ENCODE measurements at regions not wholly inside any gene's neighbourhood (a gene's known extent, or its start where the extent isn't known, plus 50 kb on each side); places are given as distances from the start of the nearest gene placed in this dataset.

DNA sequence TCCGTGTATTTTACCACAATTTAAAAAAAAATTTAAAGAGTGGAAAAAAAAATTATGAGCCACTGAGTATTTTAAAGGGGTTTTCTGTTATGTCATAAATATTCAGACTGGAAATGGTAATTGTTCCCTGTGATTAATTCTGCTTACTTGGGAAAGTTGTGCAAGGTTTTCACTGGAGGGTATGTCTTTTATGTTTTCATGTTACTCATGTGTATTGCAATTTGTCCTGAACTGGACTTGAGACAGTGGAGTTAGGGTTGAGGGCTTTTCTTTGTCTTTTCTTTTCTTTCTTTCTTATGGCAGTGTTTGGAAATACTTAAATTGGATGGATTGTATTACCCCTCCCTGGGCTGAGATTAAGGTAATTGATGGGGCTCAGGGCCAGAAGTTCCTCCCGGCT, 257.7 kb downstream of the BAMBI start:
- Histone ChIP-seq H3K9me3 (no peaks in the 10 kb centered on the region), H3K4me3 (no peak overlapping the region), H3K36me3 (no peaks in the 10 kb centered on the region), H3K27ac (no peak overlapping the region), H3K4me1 (peaks cover 0 to 18% (median 13%) of the 10 kb centered on the region in 4 donors), H3K27me3 (no peaks in the 10 kb centered on the region)
- WGBS, 5 donors = 84 to 94% (median 88%) methylated on average over 2 of the region's 2 CpGs
- intact Hi-C loops (cut with DNase I; ENCODE audit: low total_unique reads) = no loop called here
- DNase-seq = no peak
- TF ChIP-seq POLR2A (IDR thresholded peaks at IDR 0.05) = no peak
- no peak for TF ChIP-seq EP300 (IDR thresholded peaks at IDR 0.05)
- no peak for TF ChIP-seq POLR2AphosphoS5 (IDR thresholded peaks at IDR 0.05)
- TF ChIP-seq, protein P1, sequence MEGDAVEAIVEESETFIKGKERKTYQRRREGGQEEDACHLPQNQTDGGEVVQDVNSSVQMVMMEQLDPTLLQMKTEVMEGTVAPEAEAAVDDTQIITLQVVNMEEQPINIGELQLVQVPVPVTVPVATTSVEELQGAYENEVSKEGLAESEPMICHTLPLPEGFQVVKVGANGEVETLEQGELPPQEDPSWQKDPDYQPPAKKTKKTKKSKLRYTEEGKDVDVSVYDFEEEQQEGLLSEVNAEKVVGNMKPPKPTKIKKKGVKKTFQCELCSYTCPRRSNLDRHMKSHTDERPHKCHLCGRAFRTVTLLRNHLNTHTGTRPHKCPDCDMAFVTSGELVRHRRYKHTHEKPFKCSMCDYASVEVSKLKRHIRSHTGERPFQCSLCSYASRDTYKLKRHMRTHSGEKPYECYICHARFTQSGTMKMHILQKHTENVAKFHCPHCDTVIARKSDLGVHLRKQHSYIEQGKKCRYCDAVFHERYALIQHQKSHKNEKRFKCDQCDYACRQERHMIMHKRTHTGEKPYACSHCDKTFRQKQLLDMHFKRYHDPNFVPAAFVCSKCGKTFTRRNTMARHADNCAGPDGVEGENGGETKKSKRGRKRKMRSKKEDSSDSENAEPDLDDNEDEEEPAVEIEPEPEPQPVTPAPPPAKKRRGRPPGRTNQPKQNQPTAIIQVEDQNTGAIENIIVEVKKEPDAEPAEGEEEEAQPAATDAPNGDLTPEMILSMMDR (IDR thresholded peaks at IDR 0.05) = no peak

DNA sequence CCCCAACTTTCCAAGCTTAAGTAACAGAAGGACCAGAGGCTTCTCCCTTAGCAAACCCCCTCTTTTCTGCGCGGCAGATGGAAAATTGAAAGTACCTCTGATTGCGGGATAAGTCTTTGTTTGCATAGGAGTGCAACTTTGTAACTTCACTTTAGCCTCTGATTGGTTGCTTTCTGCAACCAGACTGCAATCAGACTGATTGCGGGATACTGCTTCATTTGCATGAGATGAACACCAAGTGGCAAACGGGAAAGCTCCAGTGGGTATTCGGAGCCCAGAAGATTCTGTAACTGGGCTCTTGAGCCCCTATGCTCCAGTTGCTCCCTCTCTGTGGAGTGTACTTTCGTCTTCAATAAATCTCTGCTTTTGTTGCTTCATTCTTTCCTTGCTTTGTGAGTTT, 260.6 kb downstream of the BAMBI start:
- intact Hi-C loops (cut with DNase I; ENCODE audit: low total_unique reads) = no loop called here

DNA sequence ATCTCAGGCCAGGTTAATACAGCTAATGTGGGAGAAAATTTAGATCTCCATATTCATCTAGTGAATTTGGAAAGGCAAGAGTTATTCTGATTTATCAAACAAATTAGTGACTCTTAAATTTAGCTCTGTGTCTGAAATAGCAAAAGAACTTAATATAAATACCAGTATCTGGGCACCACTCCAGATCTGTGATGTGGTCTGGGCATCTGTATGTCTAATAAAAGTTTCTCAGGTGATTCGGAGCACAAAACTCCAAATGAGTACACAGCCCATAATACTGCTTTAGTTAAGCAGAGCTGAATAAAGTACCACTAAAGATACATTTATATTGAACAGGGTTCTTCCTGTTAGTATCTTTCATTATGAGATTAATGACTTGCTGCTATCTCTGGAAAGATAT, 261.4 kb downstream of the BAMBI start:
- intact Hi-C loops (cut with DNase I; ENCODE audit: low total_unique reads) = no loop called here
- WGBS, 5 donors = 22 to 52% (median 27%) methylated on average over 1 of the region's 1 CpG

More for the DNA sequence above, 260.6 kb downstream of the BAMBI start:
- no peak for DNase-seq
- Histone ChIP-seq H3K27ac (no peak overlapping the region), H3K27me3 (no peaks in the 10 kb centered on the region), H3K4me1 (peaks cover 0 to 26% (median 14%) of the 10 kb centered on the region in 4 donors), H3K4me3 (no peak overlapping the region), H3K9me3 (no peaks in the 10 kb centered on the region), H3K36me3 (no peaks in the 10 kb centered on the region)
- WGBS, 5 donors = 85 to 93% (median 92%) methylated on average over 7 of the region's 7 CpGs
- TF ChIP-seq, protein P1 (IDR thresholded peaks at IDR 0.05) = no peak
- no peak for TF ChIP-seq EP300 (IDR thresholded peaks at IDR 0.05)
- no peak for TF ChIP-seq POLR2AphosphoS5 (IDR thresholded peaks at IDR 0.05)
- no peak for TF ChIP-seq POLR2A (IDR thresholded peaks at IDR 0.05)

DNA sequence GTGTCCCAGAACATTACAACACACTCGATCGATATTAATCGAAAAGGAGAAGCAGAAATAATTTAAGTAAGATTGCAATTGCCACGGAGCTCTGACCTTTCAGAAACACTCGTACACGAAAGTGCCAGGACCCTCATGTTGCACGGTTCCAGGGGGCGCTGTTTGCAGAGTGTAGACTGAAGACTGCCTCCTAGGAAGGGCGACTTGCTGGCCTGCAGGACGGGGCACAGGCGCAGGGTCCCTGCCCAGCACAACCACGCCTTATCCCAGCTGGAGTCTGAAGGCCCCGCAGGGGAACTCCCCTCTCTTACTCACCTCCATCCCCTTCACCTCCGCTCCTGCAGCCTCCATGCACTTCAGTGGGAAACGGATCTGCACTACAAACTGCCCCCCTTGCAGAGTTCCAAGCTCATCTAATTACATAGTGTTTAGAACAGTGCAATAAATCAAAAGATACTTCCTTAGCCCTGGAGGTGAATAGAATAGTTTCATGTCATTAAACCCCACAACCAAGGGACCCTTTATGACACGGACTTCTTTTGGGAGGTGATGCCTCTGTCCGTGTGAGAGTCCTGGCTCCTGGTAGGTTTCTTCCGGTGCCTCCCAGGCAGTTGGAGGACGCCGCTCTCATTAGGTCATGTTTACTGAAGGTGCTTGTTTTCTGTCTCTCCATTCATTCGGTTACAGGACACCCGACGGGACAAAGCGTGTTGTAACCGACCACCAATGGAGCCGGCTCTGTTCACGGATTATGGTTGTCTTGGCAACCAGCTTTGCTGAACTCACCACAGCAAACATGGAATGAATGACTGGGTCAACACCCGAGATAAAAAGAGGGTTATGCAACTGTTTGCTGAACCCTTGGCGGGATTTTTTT, 262.2 kb downstream of the BAMBI start:
- H3K4me3 ChIP-seq = peak overlapping the region in 1 of 4 donors; percentile 6

More for the DNA sequence above, 261.4 kb downstream of the BAMBI start:
- no peak for DNase-seq
- Histone ChIP-seq H3K27ac (no peak overlapping the region), H3K4me1 (peaks cover 0 to 26% (median 14%) of the 10 kb centered on the region in 4 donors), H3K27me3 (no peaks in the 10 kb centered on the region), H3K9me3 (no peaks in the 10 kb centered on the region), H3K4me3 (no peak overlapping the region), H3K36me3 (no peaks in the 10 kb centered on the region)
- TF ChIP-seq POLR2A (IDR thresholded peaks at IDR 0.05) = no peak
- TF ChIP-seq POLR2AphosphoS5 (IDR thresholded peaks at IDR 0.05) = no peak
- no peak for TF ChIP-seq EP300 (IDR thresholded peaks at IDR 0.05)
- TF ChIP-seq, protein P1 (IDR thresholded peaks at IDR 0.05) = no peak

More for the DNA sequence above, 262.2 kb downstream of the BAMBI start:
- WGBS, 5 donors = 27 to 39% (median 29%) methylated on average over 29 of the region's 29 CpGs
- H3K27me3 ChIP-seq = no peaks in the 10 kb centered on the region
- no peaks in the 10 kb centered on the region for H3K36me3 ChIP-seq
- no peak for TF ChIP-seq POLR2A (IDR thresholded peaks at IDR 0.05)
- TF ChIP-seq, protein P1 (IDR thresholded peaks at IDR 0.05) = no peak
- TF ChIP-seq EP300 (IDR thresholded peaks at IDR 0.05) = no peak
- TF ChIP-seq POLR2AphosphoS5 (IDR thresholded peaks at IDR 0.05) = peak in 1 of 3 donors; percentile 51
- peak; percentile 34 to 92 for DNase-seq
- intact Hi-C loops (cut with DNase I; ENCODE audit: low total_unique reads) = no loop called here
- H3K4me1 ChIP-seq = peaks cover 0 to 26% (median 14%) of the 10 kb centered on the region in 4 donors
- H3K27ac ChIP-seq = no peak overlapping the region
- peaks cover 0 to 2% (median 0%) of the 10 kb centered on the region in 4 donors for H3K9me3 ChIP-seq

All from stomach (tissue), 8 donors.